Stimulated activated CD4-positive, alpha-beta T cell treated with anti-CD3 and anti-CD28 coated beads, Interleukin-15, amount 100 ng/mL, for 48 hours (primary cell): ENCODE measurements at regions not wholly inside any gene's neighbourhood (a gene's known extent, or its start where the extent isn't known, plus 50 kb on each side); places are given as distances from the start of the nearest gene placed in this dataset.
A peak's percentile ranks its signal among the peaks of the same experiment; 100 is the strongest.
"Not testable (repeated sequence)": the region's sequence is repeated elsewhere in the genome, so short reads cannot be mapped to it uniquely, and the experiment has no call there.

Source experiments
- DNase-seq, 2 donors: peaks; one replicate each; pipeline ENCODE4 v3.0.0-alpha.2; 2020; ENCODE audit warnings: low read depth in 2 of 2

- no peak for DNase-seq
Observed at GRCh38 chr7:106376026-106376799, 91.4 kb upstream of the NAMPT start.

DNA sequence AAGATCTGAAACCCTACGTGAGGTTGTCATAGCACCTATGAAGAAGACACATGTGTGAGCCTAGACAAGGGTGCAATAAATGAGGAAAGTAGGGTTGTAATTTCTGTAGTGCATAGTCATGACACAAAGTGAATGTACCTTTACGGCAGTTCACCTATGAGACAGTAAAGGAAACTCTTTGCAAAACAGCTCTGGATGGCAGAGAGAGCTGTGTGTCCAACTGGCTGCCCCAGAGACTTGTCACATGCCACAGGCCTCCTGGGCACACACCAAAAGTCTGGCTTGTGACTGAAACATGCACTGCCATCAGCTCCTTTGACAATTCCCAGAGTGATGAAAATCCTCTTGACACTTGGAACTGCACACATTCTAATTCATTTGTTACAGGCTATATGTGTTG lies 90.7 kb upstream of the NAMPT start:
- DNase-seq, result no peak

- DNase-seq, result no peak
Observed at GRCh38 chr7:106374437-106374836, 89.7 kb upstream of the NAMPT start.

GRCh38 chr7:106372595-106373318 lies 88.0 kb upstream of the NAMPT start:
- DNase-seq, result no peak

DNA sequence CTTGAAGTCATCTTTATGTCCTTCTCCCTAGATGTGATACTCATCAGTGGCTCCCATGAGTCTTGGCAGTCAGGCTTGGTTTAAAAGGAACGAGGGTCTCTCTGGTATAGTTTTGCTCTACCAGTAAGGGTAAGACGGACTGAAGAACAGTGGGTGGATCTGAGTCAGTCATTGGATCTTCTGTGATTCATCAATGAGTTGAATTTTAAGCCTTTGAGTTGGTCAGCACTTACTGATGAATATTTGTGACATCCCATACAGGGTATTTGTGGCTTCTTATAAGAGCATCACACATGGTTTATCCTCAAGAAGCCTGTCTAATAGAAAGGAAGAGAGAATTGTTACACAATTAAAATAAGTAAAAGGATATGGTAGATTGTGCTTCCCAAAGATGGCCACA lies 87.3 kb upstream of the NAMPT start:
- no peak for DNase-seq

DNA sequence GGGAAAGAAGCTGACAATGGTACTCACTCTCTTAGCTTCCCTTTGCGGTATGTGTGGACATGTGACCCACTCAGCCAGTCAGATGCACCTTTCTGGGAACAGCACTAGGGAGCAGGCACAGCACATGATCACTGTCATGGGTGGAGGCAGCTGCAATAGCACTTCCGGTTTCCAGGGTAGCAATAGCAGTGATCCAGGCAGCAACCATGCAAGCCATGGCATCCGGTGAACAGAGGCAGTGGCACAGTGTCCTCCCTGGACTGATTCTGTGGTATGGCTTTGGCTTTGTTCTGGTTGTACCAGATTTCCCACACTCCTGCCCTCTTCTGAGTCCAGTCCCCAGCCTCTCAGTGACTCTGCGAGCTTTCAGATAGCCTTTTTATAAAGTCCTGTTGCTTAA lies 86.8 kb upstream of the NAMPT start:
- no peak for DNase-seq

DNA sequence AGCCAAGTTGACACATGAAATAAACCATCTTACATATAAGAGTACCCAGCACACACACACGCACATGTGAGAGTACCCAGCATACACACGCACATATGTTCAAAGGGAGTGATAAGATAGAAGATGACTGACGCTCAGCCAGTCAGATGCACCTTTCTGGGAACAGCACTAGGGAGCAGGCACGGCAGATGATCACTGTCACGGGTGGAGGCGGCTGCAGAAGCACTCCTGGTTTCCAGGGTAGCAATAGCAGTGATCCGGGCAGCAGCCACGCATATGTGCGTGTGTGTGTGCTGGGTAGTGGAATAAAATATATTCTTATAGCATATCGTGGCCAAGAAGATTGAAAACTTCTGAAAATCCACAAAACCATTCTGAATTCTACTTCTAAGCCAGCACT lies 85.8 kb upstream of the NAMPT start:
- no peak for DNase-seq

GRCh38 chr7:106369816-106370215 lies 85.0 kb upstream of the NAMPT start:
- DNase-seq, result no peak

DNA sequence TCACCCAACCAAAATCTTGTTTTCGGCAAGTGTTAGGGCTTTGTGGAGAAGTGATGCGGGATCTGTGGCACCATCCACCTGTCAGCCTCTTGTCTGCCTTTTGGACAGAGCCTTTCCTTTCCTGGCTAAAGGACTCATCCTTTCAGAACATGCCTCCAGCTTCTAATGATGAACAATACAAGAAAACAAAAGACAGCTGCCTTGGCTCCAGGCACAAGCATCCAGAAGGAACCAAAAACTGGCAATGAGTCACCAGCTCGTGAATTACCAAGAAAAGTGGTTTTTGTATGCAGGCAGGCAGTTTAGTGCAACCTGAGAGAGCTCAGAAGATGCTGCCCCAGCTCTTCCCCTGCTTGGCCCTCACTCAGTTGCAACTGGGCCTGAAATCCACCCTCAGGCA lies 84.6 kb upstream of the NAMPT start:
- no peak for DNase-seq

DNA sequence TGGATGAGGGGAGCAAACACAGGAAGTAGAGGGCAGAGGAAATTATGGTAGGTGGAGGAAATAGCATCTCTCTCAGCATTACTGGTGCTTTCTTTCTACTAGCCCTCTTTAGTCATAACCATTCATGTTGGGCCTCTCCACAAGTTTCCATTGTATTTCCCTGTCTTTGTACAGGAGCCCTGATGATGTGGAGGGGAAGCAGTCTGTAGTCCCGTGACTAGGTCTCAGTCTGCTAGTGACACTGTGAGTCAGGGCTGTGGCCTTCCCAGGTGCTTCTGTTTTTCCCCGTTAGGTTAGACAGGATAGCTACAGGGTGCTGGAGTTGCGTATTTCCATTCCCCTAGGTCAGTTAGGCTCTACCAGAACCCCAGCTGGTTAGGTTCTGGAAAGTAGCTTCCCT lies 82.9 kb upstream of the NAMPT start:
- no peak for DNase-seq

- DNase-seq, result no peak
Observed at GRCh38 chr7:106367018-106367420, 82.2 kb upstream of the NAMPT start.

DNA sequence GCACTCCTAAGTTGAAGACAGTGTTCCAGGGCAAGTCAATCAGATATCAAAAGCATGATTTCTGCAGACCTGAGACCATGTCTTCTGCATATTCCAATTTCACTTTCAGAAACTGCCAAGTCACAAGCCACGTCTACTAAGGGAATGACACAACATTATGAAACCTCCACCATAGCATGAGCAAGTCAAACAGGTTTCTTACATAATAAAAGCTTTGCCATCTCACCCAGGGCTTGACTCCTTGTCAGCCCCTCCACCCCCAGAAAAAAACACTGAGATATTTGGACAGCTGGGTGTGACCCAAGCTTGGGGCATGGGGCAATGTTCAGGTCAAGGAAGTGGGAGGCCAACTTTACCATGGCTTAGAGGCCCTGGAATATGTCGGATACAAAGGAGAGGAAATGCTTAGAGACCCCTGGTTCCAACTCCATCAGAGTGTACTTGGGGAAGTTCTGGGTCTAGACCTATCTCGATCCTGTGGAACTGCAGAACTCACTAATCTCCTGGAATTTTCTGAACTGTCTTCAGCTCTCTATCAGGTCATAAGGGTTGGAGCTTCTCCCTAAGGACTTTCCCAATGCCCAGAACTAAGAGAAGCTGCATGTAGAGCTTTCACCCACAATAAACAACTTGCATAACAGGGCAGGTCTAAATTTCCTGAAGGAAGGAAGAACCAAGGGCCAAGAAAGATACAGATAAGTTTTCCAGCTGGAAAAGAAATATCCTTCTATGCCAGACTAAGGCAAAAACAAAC lies 80.6 kb upstream of the NAMPT start:
- no peak for DNase-seq

- DNase-seq, result not testable (repeated sequence)
Observed at GRCh38 chr7:106362507-106362906, 77.7 kb upstream of the NAMPT start.

GRCh38 chr7:106358103-106358663 lies 73.4 kb upstream of the NAMPT start:
- no peak for DNase-seq

DNA sequence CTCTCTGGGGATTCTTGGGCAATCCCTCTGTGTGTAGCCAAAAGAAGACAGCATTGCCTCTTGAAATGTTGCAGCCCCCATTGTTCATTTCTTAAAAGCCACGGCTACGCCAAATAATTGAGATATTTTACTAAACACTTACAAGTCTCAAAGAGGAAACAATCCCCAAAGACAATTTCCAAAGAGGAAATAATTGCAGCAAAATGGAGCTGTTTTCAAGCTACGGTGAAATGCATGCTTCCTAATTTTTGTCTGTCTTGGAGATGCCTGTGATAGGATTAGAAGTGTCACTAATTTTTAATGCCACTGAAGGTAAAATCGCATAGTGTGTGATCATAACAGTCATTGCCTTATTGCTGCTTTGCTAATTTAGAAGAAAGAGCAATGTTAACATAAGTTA lies 72.9 kb upstream of the NAMPT start:
- no peak for DNase-seq

DNA sequence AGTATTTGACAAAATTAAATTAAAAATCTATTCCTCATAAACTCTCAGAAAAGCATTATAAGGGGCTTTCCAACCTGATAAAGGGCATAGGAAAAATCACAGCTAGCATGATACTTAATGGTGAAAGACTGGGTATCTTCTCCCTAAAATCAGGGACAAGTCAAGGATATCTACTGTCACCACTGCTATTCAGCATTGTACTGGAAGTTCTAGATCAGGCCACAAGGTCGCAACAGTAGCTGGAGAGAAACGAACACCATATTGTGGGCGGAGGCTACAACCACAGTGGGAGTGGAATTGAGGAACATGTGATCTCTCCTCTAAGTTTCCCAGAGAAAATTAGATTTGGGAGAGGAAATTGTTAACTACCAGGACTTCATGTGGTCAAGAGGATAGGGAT lies 70.0 kb upstream of the NAMPT start:
- DNase-seq, result no peak

DNA sequence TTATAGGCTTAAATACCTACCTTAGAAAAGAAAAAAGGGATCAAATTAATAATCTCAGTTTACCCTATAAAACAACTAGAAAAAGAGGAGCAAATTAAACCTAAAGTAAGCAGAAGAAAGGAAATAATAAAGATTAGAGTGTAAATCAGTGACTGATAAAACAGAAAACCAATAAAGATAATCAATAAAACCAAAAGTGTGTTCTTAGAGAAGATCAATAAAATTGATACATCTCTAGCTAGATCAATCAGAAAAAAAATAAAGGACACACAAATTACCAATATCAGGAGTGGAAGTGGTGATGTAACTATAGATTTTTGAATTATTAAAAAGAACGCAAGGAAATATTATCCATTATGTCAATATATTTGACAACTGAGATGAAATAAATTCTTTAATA lies 69.2 kb upstream of the NAMPT start:
- DNase-seq, result no peak

GRCh38 chr7:106348231-106348630 lies 63.4 kb upstream of the NAMPT start:
- no peak for DNase-seq

DNA sequence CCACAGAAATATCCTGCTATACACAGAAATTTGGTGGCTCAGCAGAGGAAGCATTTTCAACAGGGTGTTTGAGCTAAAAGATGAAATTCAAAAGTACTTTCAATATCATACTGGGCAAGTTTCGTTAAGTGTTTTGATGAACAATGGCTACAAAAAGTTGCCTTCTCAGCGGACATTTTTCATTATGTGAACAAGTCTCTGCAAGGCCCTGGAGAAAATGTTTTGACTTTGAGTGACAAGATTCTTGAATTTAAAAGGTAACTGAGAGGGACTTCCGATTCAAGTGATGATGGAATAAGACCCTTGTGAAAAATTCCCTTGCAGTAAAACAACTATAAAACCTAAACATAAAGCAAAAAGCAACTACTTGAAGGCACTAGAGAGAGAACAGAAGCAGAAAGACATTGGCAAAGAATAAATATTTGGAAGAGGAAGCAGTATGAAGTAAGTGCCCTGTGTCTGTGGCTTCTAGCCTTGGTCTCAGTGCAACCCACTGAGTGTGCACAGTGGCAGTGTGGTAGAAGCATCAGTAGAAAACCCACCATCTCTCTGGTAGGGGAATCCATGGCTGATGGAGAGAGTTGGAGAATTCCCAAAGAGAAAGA lies 62.5 kb upstream of the NAMPT start:
- no peak for DNase-seq

DNA sequence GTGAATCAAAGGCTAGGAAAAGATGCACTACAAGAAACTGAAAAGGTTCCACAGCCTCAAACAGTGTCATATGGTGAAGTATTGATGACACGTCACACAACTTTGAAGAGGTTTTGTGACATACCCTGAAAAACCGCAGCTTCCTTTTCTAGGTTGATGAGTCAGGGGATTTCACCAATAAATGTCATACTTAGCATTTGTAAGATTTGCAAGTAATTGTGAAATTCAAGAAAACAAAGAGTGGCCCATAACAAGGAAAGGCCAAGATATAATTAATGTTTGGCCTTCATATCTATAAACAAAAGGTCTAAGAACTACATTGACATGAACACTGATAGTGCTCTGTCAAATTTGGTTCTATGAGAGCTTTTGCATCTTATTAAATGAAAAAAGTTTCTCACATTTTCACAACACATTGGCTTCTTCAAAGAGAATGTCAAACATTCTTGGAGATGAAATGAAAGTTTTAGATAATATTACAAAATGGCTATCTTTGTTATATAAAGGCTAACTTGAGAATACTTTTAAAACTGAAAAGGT lies 62.0 kb upstream of the NAMPT start:
- peak in 1 of 2 donors; percentile 41 for DNase-seq

- DNase-seq, result no peak
Observed at GRCh38 chr7:106346167-106346677, 61.4 kb upstream of the NAMPT start.
